Naive thymus-derived CD4-positive, alpha-beta T cell (primary cell): ENCODE measurements at regions not wholly inside any gene's neighbourhood (a gene's known extent, or its start where the extent isn't known, plus 50 kb on each side); places are given as distances from the start of the nearest gene placed in this dataset.

Experiments used
- ATAC-seq: fragments of 150-1000 bp; cut with Tn5 transposase; 2 replicates; pipeline ENCODE4 v1.10.0; 2021; ENCODE audit warnings: mild to moderate bottlenecking, moderate library complexity
- CTCF ChIA-PET: fragments of 350-600 bp; sonication (Branson Sonifier 250); formaldehyde crosslinking; loops from one replicate; lab custom pipeline; 2021; ENCODE audit warnings: antibody characterized with exemption; lab: Charles Lee
- POLR2A ChIA-PET: fragments of 350-600 bp; sonication (Branson Sonifier 250); formaldehyde crosslinking; loops from one replicate; lab custom pipeline; 2021; ENCODE audit warnings: antibody characterized with exemption, inconsistent platforms; lab: Charles Lee
- DNase-seq, 9 donors: peaks; one replicate each; pipeline versions ENCODE4 v3.0.0 to v3.0.0-alpha.2; 2020 to 2022; ENCODE audit warnings: mixed read lengths in 1 of 9
- H3K27ac ChIP-seq: one replicate; pipeline ENCODE4 v1.7.0; 2013; ENCODE audit warnings: mild to moderate bottlenecking, low read depth, low read length, moderate library complexity
- H3K27me3 ChIP-seq, 2 donors: one replicate each; pipeline ENCODE4 v1.7.0; 2013; ENCODE audit warnings: low read length in 2 of 2, mild to moderate bottlenecking in 2 of 2, moderate library complexity in 2 of 2; ENCODE audit not compliant: control insufficient read depth in 2 of 2, insufficient read depth in 2 of 2
- H3K36me3 ChIP-seq, 3 experiments: 1 replicate in 2 of 3; 2 replicates in 1 of 3; pipeline ENCODE4 v1.7.0; 2013; ENCODE audit warnings: low read length in 3 of 3, mild to moderate bottlenecking in 3 of 3, moderate library complexity in 1 of 3; ENCODE audit not compliant: insufficient read depth in 3 of 3, control insufficient read depth in 2 of 3
- H3K4me1 ChIP-seq, 2 donors: one replicate each; pipeline ENCODE4 v1.7.0; 2013; ENCODE audit warnings: low read length in 2 of 2, mild to moderate bottlenecking in 2 of 2, moderate library complexity in 1 of 2; ENCODE audit not compliant: control insufficient read depth in 2 of 2, insufficient read depth in 2 of 2
- H3K4me3 ChIP-seq: 2 replicates; pipeline ENCODE4 v1.7.0; 2013; ENCODE audit warnings: mild to moderate bottlenecking, low read length
- H3K9me3 ChIP-seq, 3 experiments: 1 replicate in 2 of 3; 2 replicates in 1 of 3; pipeline ENCODE4 v1.7.0; 2013; ENCODE audit warnings: low read length in 3 of 3; ENCODE audit not compliant: control insufficient read depth in 2 of 3
- H3K27ac Mint-ChIP-seq, 9 donors: one replicate each; pipeline ENCODE4 v1.8.0; 2020 to 2022; ENCODE audit warnings: mixed read lengths in 9 of 9, mild to moderate bottlenecking in 8 of 9, moderate library complexity in 5 of 9, inconsistent platforms in 2 of 9
- H3K27me3 Mint-ChIP-seq, 5 donors: one replicate each; pipeline ENCODE4 v1.8.0; 2021 to 2022; ENCODE audit warnings: mixed read lengths in 5 of 5, mild to moderate bottlenecking in 1 of 5
- H3K36me3 Mint-ChIP-seq, 5 donors: one replicate each; pipeline ENCODE4 v1.8.0; 2020 to 2022; ENCODE audit warnings: mixed read lengths in 5 of 5, mild to moderate bottlenecking in 3 of 5, inconsistent platforms in 1 of 5
- H3K4me1 Mint-ChIP-seq, 7 donors: one replicate each; pipeline ENCODE4 v1.8.0; 2020 to 2022; ENCODE audit warnings: mixed read lengths in 7 of 7, mild to moderate bottlenecking in 3 of 7, inconsistent platforms in 1 of 7
- H3K4me3 Mint-ChIP-seq, 10 donors: one replicate each; pipeline ENCODE4 v1.8.0; 2020 to 2022; ENCODE audit warnings: mild to moderate bottlenecking in 10 of 10, mixed read lengths in 10 of 10, moderate library complexity in 6 of 10, inconsistent platforms in 2 of 10
- H3K9me3 Mint-ChIP-seq, 11 donors: one replicate each; pipeline ENCODE4 v1.8.0; 2020 to 2022; ENCODE audit warnings: mixed read lengths in 11 of 11, mild to moderate bottlenecking in 4 of 11, inconsistent platforms in 1 of 11, moderate library complexity in 1 of 11
- intact Hi-C, 2 donors: fragments of 100-400 bp; cut with micrococcal nuclease; formaldehyde crosslinking; loops; one replicate each; pipeline ENCODE4 v1.15.1; 2023

DNA sequence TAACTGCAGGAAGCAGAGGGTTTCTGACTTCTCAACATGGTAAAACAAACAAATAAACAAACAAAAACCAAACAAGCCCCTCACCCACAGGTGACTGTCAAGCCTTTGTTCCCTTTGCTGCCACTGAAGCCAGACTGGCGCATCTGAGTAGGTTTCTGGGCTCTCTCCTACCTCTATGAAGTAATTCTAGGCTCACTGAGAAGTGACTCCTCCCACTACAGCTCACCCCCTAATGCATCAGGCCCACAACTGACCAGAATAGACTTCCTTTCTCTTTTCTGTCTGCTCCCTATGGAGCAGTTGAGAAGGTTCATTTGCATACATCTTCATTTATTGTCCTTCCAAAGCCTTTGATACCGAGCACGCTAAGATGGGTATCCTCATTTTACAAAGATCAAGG, 77.0 kb upstream of the CCL2 start:
- Histone ChIP-seq H3K4me1 (no peaks in the 10 kb centered on the region), H3K27me3 (no peaks in the 10 kb centered on the region), H3K4me3 (no peak overlapping the region), H3K27ac (no peak overlapping the region), H3K36me3 (no peaks in the 10 kb centered on the region), H3K9me3 (no peaks in the 10 kb centered on the region)
- H3K36me3 Mint-ChIP-seq: no peaks in the 10 kb centered on the region
- no peak overlapping the region for H3K4me3 Mint-ChIP-seq
- H3K9me3 Mint-ChIP-seq: peaks cover 0 to 5% (median 0%) of the 10 kb centered on the region in 11 donors
- H3K27me3 Mint-ChIP-seq: peaks cover 5 to 40% (median 24%) of the 10 kb centered on the region in 5 donors
- ChIA-PET CTCF (no interaction called here), POLR2A (no interaction called here)
- H3K27ac Mint-ChIP-seq: no peak overlapping the region
- intact Hi-C loops: no loop called here
- DNase-seq (no peak), ATAC-seq (no peak)
- peaks cover 0 to 5% (median 0%) of the 10 kb centered on the region in 7 donors for H3K4me1 Mint-ChIP-seq

DNA sequence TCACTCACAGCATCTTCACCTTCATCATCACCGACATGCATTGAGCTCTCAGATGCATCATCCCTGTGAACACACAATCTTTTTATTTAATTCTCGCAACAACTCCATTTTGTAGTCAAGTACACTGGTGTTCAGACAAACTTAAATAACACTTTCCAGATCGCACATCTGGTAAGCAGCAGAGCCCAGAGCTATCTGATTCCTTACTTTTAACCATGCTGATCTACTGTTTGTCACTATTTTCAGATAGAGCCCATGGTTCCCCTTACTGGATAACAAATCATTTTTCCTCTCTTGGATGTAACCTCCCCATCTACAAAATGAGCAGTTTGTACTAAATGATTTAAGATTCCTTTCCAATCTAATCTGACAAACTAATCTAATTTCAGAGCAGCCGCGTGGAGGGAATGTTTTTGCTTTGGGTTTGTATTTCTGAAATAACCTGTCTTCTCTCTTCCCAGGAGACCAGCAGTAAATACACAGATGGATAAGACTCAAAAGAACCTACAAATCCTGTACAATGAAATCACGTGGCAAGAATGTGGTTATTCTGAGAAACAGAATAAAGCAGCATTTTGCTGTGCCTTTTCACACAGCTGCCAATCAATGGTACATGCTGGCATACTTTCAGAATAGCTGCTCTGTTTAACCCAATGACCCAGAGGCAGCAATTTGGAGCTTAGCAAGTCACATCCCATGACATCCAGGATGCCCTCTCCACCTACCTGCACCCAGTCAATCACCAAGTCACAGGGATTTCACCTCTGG, 72.9 kb upstream of the CCL2 start:
- no peak overlapping the region for H3K4me3 Mint-ChIP-seq
- no peak overlapping the region for H3K27ac Mint-ChIP-seq
- intact Hi-C loops: no loop called here
- ATAC-seq (no peak), DNase-seq (no peak)
- H3K4me1 ChIP-seq: no peaks in the 10 kb centered on the region
- H3K9me3 ChIP-seq: no peaks in the 10 kb centered on the region
- H3K9me3 Mint-ChIP-seq: no peaks in the 10 kb centered on the region
- CTCF ChIA-PET: no interaction called here
- H3K36me3 ChIP-seq: no peaks in the 10 kb centered on the region
- H3K27me3 ChIP-seq: no peaks in the 10 kb centered on the region
- no peak overlapping the region for H3K4me3 ChIP-seq
- peaks cover 7 to 43% (median 24%) of the 10 kb centered on the region in 5 donors for H3K27me3 Mint-ChIP-seq
- H3K27ac ChIP-seq: no peak overlapping the region
- POLR2A ChIA-PET: no interaction called here
- H3K36me3 Mint-ChIP-seq: no peaks in the 10 kb centered on the region
- H3K4me1 Mint-ChIP-seq: peaks cover 0 to 5% (median 0%) of the 10 kb centered on the region in 7 donors

DNA sequence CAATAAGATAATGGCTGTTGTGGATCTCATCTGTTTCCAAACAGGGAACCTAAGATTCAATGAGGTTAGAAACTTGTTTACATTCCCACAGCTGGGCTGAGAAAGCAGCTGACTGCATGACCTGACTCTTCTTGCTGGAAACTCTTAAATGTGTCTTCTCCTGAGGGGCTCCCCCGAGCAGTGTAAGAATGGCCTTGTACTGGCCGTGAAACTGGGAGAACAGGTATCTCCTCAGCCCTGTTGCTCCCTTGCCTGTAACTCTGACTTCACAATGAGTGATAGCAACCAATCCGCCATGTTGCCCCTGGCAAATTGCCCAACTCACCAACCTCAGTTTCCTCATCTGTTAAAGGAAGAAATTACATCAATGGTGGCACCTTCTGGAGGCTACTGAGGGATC, 59.1 kb upstream of the CCL2 start:
- Histone ChIP-seq H3K27ac (no peak overlapping the region), H3K4me1 (no peaks in the 10 kb centered on the region), H3K27me3 (no peaks in the 10 kb centered on the region), H3K36me3 (no peaks in the 10 kb centered on the region), H3K9me3 (no peaks in the 10 kb centered on the region), H3K4me3 (no peak overlapping the region)
- Mint-ChIP-seq H3K27ac (no peak overlapping the region), H3K4me1 (peaks cover 0 to 5% (median 0%) of the 10 kb centered on the region in 7 donors), H3K9me3 (no peaks in the 10 kb centered on the region), H3K36me3 (no peaks in the 10 kb centered on the region), H3K27me3 (peaks cover 24 to 39% (median 33%) of the 10 kb centered on the region in 5 donors), H3K4me3 (no peak overlapping the region)
- intact Hi-C loops: no loop called here
- ChIA-PET POLR2A (no interaction called here), CTCF (no interaction called here)
- ATAC-seq (no peak), DNase-seq (no peak)

DNA sequence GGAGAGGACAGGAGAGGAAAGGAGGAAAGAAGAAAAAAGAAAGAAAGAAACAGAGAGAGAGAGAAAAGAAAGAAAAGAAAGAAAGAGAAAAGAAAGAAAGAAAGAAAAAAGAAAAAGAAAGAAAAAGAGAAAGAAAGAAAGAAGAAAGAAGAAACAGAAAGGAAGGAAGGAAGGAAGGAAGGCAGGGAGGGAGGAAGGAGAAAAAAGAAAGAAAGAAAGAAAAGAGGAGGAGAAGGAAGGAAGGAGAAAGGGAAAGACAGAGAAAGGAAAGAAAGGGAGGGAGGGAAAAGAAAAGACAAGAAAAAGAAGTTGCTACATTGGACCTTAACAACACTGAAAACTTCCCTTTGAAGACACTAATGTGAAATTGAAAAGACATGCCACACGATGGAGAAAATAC, 56.6 kb upstream of the CCL2 start:
- intact Hi-C loops: loop anchor here in 1 of 2 donors (2.0 kb wide), 1 partner anchor 440 kb away; no protein-coding TSS in a partner anchor
- ChIA-PET POLR2A (no interaction called here), CTCF (interaction anchor here (0.9 kb wide), 1 partner anchor 163 kb away, joined by 3 read pairs; no protein-coding TSS in a partner anchor)
- Mint-ChIP-seq H3K36me3 (no peaks in the 10 kb centered on the region), H3K9me3 (peaks cover 0 to 1% (median 0%) of the 10 kb centered on the region in 11 donors), H3K4me3 (no peak overlapping the region), H3K4me1 (peaks cover 0 to 15% (median 0%) of the 10 kb centered on the region in 7 donors), H3K27ac (no peak overlapping the region), H3K27me3 (peaks cover 23 to 37% (median 32%) of the 10 kb centered on the region in 5 donors)
- Histone ChIP-seq H3K36me3 (no peaks in the 10 kb centered on the region), H3K9me3 (no peaks in the 10 kb centered on the region), H3K4me3 (no peak overlapping the region), H3K4me1 (no peaks in the 10 kb centered on the region), H3K27me3 (no peaks in the 10 kb centered on the region), H3K27ac (no peak overlapping the region)
- ATAC-seq (no peak), DNase-seq (no peak)

DNA sequence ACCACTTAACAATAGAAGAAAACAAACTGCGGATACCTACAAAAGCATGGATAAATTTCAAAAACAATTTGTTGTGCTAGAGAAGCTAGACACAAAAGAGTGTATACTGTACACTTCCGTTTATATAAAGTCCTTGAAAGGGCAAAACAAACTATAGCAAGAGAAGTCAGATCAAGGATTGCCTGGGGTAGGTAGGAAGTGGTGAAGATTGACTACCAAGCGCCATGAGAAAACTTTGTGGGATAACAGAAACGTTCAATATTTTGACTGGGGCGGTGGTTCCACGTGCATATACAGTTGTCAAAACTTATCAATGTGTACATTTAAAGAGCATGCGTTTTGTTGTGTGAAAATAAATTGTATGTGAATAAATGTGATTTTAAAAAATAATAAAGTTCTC, 55.6 kb upstream of the CCL2 start:
- no peak overlapping the region for H3K27ac Mint-ChIP-seq
- Histone ChIP-seq H3K27me3 (no peaks in the 10 kb centered on the region), H3K4me1 (no peaks in the 10 kb centered on the region), H3K36me3 (no peaks in the 10 kb centered on the region), H3K4me3 (no peak overlapping the region), H3K9me3 (no peaks in the 10 kb centered on the region), H3K27ac (no peak overlapping the region)
- POLR2A ChIA-PET: no interaction called here
- CTCF ChIA-PET: interaction anchor here (0.6 to 0.9 kb wide), 2 partner anchors 32 to 162 kb away, joined by 3 read pairs; no protein-coding TSS in a partner anchor
- no peak overlapping the region for H3K4me3 Mint-ChIP-seq
- peaks cover 19 to 37% (median 27%) of the 10 kb centered on the region in 5 donors for H3K27me3 Mint-ChIP-seq
- intact Hi-C loops: loop anchor here in 1 of 2 donors (2.0 kb wide), 1 partner anchor 439 kb away; no protein-coding TSS in a partner anchor
- H3K4me1 Mint-ChIP-seq: peaks cover 0 to 15% (median 0%) of the 10 kb centered on the region in 7 donors
- H3K9me3 Mint-ChIP-seq: peaks cover 0 to 1% (median 0%) of the 10 kb centered on the region in 11 donors
- H3K36me3 Mint-ChIP-seq: no peaks in the 10 kb centered on the region
- no peak for ATAC-seq
- peak in 1 of 9 donors; percentile 9 for DNase-seq

DNA sequence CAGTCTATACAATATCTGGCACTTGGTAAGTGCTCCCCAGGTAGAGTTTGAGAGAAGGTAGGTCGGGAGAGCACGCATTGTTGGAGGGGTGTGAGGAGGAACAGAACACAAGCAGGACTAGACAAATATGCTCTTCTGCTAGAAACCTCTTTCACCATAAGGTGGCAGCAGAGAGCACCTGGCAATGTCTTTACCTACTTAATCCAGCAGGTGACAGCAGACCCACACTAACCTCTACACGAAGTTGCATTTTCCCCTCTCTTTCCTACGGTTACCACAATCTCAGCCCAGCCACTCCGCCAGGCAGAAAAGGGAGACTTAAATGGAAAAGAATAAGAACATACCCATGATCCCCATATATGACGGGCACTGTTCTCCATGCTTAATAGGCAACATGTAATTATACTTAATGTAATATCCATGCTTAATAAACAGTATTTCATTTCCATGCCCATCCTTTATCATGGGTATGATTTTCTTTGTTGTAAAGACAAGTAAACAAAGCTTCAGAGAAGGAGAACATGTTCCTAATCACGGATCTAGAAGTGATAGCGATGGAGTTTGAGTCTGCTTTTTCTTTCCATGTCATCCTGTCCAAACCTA, 55.1 kb upstream of the CCL2 start:
- ChIA-PET CTCF (interaction anchor here (0.9 to 1.3 kb wide), 2 partner anchors 162 to 1547 kb away, joined by 4 to 8 read pairs; no protein-coding TSS in a partner anchor), POLR2A (no interaction called here)
- Histone ChIP-seq H3K27ac (no peak overlapping the region), H3K27me3 (no peaks in the 10 kb centered on the region), H3K4me1 (no peaks in the 10 kb centered on the region), H3K4me3 (no peak overlapping the region), H3K9me3 (no peaks in the 10 kb centered on the region), H3K36me3 (no peaks in the 10 kb centered on the region)
- intact Hi-C loops: loop anchor here in 1 of 2 donors (1.0 to 2.0 kb wide), 3 partner anchors 29 to 439 kb away; no protein-coding TSS in a partner anchor
- peaks cover 18 to 38% (median 24%) of the 10 kb centered on the region in 5 donors for H3K27me3 Mint-ChIP-seq
- peak; percentile 23 to 76 (median 62) for DNase-seq
- H3K9me3 Mint-ChIP-seq: peaks cover 0 to 1% (median 0%) of the 10 kb centered on the region in 11 donors
- H3K4me1 Mint-ChIP-seq: peaks cover 0 to 15% (median 0%) of the 10 kb centered on the region in 7 donors
- no peaks in the 10 kb centered on the region for H3K36me3 Mint-ChIP-seq
- peak; percentile 93 for ATAC-seq
- no peak overlapping the region for H3K27ac Mint-ChIP-seq
- H3K4me3 Mint-ChIP-seq: no peak overlapping the region
